GM23338 (cell line): ENCODE measurements at regions not wholly inside any gene's neighbourhood (a gene's known extent, or its start where the extent isn't known, plus 50 kb on each side); places are given as distances from the start of the nearest gene placed in this dataset.

ENCODE experiments used
- ATAC-seq: fragments of 200-7000 bp; cut with Tn5 transposase; 3 replicates; pipeline ENCODE4 v1.9.1; 2020
- DNase-seq: peaks from one replicate; pipeline ENCODE4 v3.0.0-alpha.2; 2015; ENCODE audit warnings: low spot score
- H2AFZ ChIP-seq: fragments of 200-600 bp; sonication (generic); 2 replicates; pipeline ENCODE4 v1.8.0; 2016; ENCODE audit warnings: antibody characterized with exemption, mild to moderate bottlenecking, moderate library complexity
- H3F3A ChIP-seq: fragments of 200-600 bp; sonication (generic); replicated peaks from 2 replicates; pipeline ENCODE4 v1.8.0; 2017; ENCODE audit warnings: antibody characterized with exemption, mixed run types, low read depth
- H3K27ac ChIP-seq: fragments of 200-600 bp; sonication (generic); 2 replicates; pipeline ENCODE4 v1.6.1; 2016; ENCODE audit warnings: low read depth
- H3K27me3 ChIP-seq: fragments of 200-600 bp; sonication (generic); 2 replicates; pipeline ENCODE4 v1.8.0; 2016; ENCODE audit warnings: mild to moderate bottlenecking, mixed run types, moderate library complexity; ENCODE audit not compliant: insufficient read depth
- H3K36me3 ChIP-seq: fragments of 200-600 bp; sonication (generic); 2 replicates; pipeline ENCODE4 v1.8.0; 2016; ENCODE audit warnings: mild to moderate bottlenecking; ENCODE audit not compliant: insufficient read depth
- H3K4me1 ChIP-seq: fragments of 200-600 bp; sonication (generic); 2 replicates; pipeline ENCODE4 v1.8.0; 2016; ENCODE audit warnings: mild to moderate bottlenecking, moderate library complexity; ENCODE audit not compliant: insufficient read depth
- H3K4me2 ChIP-seq: fragments of 200-600 bp; sonication (generic); 2 replicates; pipeline ENCODE4 v1.7.1; 2017; ENCODE audit warnings: mixed run types
- H3K4me3 ChIP-seq: fragments of 200-600 bp; sonication (generic); 2 replicates; pipeline ENCODE4 v1.6.1; 2016; ENCODE audit warnings: mixed run types
- H3K79me2 ChIP-seq: fragments of 200-600 bp; sonication (generic); replicated peaks from 2 replicates; pipeline ENCODE4 v1.8.0; 2017; ENCODE audit warnings: mild to moderate bottlenecking; ENCODE audit not compliant: insufficient read depth
- H3K9me2 ChIP-seq: fragments of 200-600 bp; sonication (generic); 2 replicates; pipeline ENCODE4 v1.8.0; 2017; ENCODE audit not compliant: insufficient read depth
- H4K20me1 ChIP-seq: fragments of 200-600 bp; sonication (generic); replicated peaks from 2 replicates; pipeline ENCODE4 v1.8.0; 2017; ENCODE audit warnings: mild to moderate bottlenecking; ENCODE audit not compliant: insufficient read depth
- H3K27ac Mint-ChIP-seq: 2 replicates; pipeline ENCODE4 v1.8.0; 2020; ENCODE audit warnings: inconsistent platforms, mild to moderate bottlenecking, moderate library complexity, mixed read lengths
- H3K27me3 Mint-ChIP-seq: 3 replicates; pipeline ENCODE4 v1.8.0; 2022; ENCODE audit warnings: low read depth, mild to moderate bottlenecking, moderate library complexity, mixed read lengths, inconsistent platforms; ENCODE audit not compliant: insufficient read depth, poor library complexity
- H3K36me3 Mint-ChIP-seq: 3 replicates; pipeline ENCODE4 v1.8.0; 2021; ENCODE audit warnings: low read depth, mild to moderate bottlenecking, inconsistent platforms, moderate library complexity, mixed read lengths
- H3K4me1 Mint-ChIP-seq: 3 replicates; pipeline ENCODE4 v1.8.0; 2020; ENCODE audit warnings: mild to moderate bottlenecking, inconsistent platforms, mixed read lengths
- H3K4me3 Mint-ChIP-seq: 3 replicates; pipeline ENCODE4 v1.8.0; 2021; ENCODE audit warnings: moderate library complexity, mild to moderate bottlenecking, inconsistent platforms, mixed read lengths
- H3K9me3 Mint-ChIP-seq: 3 replicates; pipeline ENCODE4 v1.8.0; 2020; ENCODE audit warnings: moderate library complexity, mild to moderate bottlenecking, inconsistent platforms, mixed read lengths
- EZH2 ChIP-seq: fragments of 200-600 bp; sonication (generic); IDR thresholded peaks from one replicate; pipeline ENCODE4 v1.8.0; 2017; ENCODE audit warnings: antibody characterized with exemption, mild to moderate bottlenecking, low read depth; ENCODE audit not compliant: unreplicated experiment
- JUNB ChIP-seq: IDR thresholded peaks from one replicate; pipeline ENCODE4 v1.6.1; 2016; ENCODE audit warnings: antibody characterized with exemption; ENCODE audit not compliant: unreplicated experiment
- ZNF331 ChIP-seq: fragments of 250-450 bp; sonication (Bioruptor Pico); IDR thresholded peaks from 2 replicates; pipeline ENCODE4 v1.5.0; 2020; ENCODE audit warnings: low read depth, mild to moderate bottlenecking, moderate library complexity
- ZNF462 ChIP-seq: fragments of 250-450 bp; sonication (Bioruptor Pico); IDR thresholded peaks from 2 replicates; pipeline ENCODE4 v1.5.0; 2020; ENCODE audit warnings: mild to moderate bottlenecking, moderate library complexity

DNA sequence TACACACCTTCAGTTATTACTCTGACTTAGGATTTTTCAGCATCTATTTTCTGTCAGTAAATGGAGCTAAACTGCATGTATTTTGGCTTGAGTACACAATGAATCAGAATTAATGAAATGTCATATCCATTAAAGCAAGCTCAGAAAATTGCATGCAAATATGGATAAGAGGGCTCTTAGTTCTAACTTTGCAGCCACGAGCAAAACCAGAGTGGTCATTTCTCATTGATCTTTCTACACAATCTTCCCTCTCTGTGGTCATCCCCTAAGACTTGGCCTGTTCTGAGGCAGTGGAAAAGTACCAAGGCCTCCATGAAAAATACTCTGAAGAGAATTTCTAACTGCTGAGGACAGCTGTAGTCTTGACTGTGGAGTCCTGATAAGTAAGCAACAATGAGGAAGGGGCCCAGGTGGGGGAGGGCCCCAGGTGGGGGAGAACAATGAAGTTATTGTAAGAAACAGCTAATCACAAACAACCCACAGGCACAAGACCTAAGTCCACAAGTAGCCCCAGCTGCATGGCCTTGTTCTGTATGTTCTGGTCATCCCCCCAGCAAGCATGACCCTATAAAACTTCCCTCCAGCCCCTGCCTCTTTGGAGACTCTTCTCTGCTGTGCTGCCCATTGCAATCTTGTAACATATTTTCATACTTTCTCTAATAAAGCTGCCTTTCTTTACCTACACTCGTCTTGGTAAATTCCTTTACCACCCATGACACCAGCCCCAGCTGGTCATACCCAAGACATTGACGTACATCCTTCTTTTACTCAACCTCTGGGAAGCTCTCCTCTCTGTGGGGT lies 230.3 kb downstream of the TDRD15 start:
- ATAC-seq (no peak), DNase-seq (no peak)
- Mint-ChIP-seq H3K27ac (no peak overlapping the region), H3K9me3 (peaks cover 24% of the 10 kb centered on the region), H3K4me1 (no peaks in the 10 kb centered on the region), H3K36me3 (peaks cover 13% of the 10 kb centered on the region), H3K27me3 (peaks cover 2% of the 10 kb centered on the region), H3K4me3 (no peak overlapping the region)
- Histone ChIP-seq H3K4me2 (no peak overlapping the region), H2AFZ (no peak overlapping the region), H3K36me3 (no peaks in the 10 kb centered on the region), H4K20me1 (no peaks in the 10 kb centered on the region), H3K9me2 (no peaks in the 10 kb centered on the region), H3K4me1 (no peaks in the 10 kb centered on the region), H3K4me3 (no peak overlapping the region), H3K27me3 (no peaks in the 10 kb centered on the region), H3F3A (no peaks in the 10 kb centered on the region), H3K27ac (no peak overlapping the region), H3K79me2 (no peaks in the 10 kb centered on the region)
- no peak for TF ChIP-seq ZNF462 (CRISPR knock-in tag)

- TF ChIP-seq JUNB (no peak), ZNF331 (CRISPR knock-in tag) (no peak), EZH2 (no peak)
- H2AFZ ChIP-seq: no peak overlapping the region
- no peak overlapping the region for H3K4me3 Mint-ChIP-seq
- H3K27me3 ChIP-seq: no peaks in the 10 kb centered on the region
- peaks cover 13% of the 10 kb centered on the region for H3K36me3 Mint-ChIP-seq
- no peaks in the 10 kb centered on the region for H3K4me1 Mint-ChIP-seq
- no peak overlapping the region for H3K4me2 ChIP-seq
- H3K36me3 ChIP-seq: no peaks in the 10 kb centered on the region
- H3F3A ChIP-seq: no peaks in the 10 kb centered on the region
- no peak overlapping the region for H3K4me3 ChIP-seq
- H3K27me3 Mint-ChIP-seq: peaks cover 2% of the 10 kb centered on the region
- H4K20me1 ChIP-seq: no peaks in the 10 kb centered on the region
- H3K27ac ChIP-seq: no peak overlapping the region
- H3K4me1 ChIP-seq: no peaks in the 10 kb centered on the region
- H3K9me3 Mint-ChIP-seq: peaks cover 24% of the 10 kb centered on the region
- H3K27ac Mint-ChIP-seq: no peak overlapping the region
- ATAC-seq (no peak), DNase-seq (no peak)
- H3K9me2 ChIP-seq: no peaks in the 10 kb centered on the region
- H3K79me2 ChIP-seq: no peaks in the 10 kb centered on the region
Observed at GRCh38 chr2:21356086-21356856, 232.5 kb downstream of the TDRD15 start.
